ELF-1 (cell line): ENCODE measurements at regions not wholly inside any gene's neighbourhood (a gene's known extent, or its start where the extent isn't known, plus 50 kb on each side); places are given as distances from the start of the nearest gene placed in this dataset.
"Not testable (repeated sequence)": the region's sequence is repeated elsewhere in the genome, so short reads cannot be mapped to it uniquely, and the experiment has no call there.

Source experiments
- DNase-seq: peaks from one replicate; pipeline ENCODE4 v3.0.0-alpha.2; 2016; ENCODE audit warnings: low read depth, low spot score

GRCh38 chr10:118422241-118422640 lies 80.1 kb upstream of the FAM204A start:
- DNase-seq = no peak

GRCh38 chr10:118420049-118420448 lies 77.9 kb upstream of the FAM204A start:
- DNase-seq = not testable (repeated sequence)

DNA sequence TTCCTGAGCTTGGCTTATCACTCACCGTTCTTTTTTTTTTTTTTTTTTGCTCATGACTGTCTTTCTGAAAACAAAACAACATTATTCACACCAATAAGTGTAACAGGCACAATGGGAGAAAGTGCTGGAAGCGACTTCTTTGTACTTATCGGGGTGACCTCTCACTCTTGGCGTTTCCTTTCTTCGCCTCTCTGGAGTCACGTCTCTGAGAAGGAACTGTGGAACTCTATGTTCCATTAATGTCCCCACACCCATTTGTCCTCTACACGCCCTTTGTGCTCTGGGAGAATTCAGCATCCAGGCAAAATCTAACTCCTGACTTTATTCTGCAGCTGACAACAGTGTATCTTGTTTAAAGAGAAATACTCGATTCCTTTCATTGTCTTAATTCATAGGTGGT lies 70.8 kb upstream of the FAM204A start:
- DNase-seq = no peak

- no peak for DNase-seq
These were observed 70.1 kb upstream of the FAM204A start for GRCh38 chr10:118412132-118412760.

DNA sequence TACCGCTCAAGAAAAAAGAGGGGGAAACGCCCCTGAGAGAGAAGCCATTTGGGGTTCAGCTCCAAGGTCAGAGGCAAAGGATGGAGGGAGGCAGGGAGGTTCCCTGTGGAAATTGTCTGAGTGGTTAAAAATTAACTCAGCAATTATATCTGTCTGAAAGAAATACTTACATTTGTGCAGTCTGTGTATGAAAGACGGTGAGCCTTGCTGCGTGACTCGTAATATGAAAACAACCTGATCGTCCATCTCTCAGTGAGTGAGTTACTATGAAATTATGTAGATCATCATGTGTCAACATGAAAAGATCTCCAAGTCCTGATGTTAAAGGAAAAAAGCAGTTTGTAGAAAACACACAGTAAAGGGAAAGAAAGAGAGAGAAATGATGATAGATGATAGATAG lies 67.2 kb upstream of the FAM204A start:
- no peak for DNase-seq

- DNase-seq = no peak
These were observed 66.1 kb upstream of the FAM204A start for GRCh38 chr10:118408181-118408580.

DNA sequence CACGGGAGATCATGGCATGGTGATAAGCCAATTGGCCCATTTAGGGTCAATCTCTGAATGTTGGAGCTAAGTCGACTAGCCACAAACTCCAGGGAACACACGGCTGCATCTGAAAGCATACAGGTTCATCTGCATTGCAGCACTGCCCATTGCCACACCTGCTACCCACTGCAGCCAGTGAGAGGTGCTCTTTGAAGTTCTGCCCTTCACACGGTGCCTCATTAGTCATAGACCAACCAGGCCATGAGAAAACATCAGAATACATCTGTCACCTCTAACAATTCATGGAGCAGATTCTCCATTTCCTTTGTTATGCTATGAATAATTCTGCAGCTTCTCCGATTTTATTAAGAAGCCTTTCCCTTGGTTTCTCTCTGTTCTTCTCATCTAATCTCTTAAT lies 65.7 kb upstream of the FAM204A start:
- no peak for DNase-seq

DNA sequence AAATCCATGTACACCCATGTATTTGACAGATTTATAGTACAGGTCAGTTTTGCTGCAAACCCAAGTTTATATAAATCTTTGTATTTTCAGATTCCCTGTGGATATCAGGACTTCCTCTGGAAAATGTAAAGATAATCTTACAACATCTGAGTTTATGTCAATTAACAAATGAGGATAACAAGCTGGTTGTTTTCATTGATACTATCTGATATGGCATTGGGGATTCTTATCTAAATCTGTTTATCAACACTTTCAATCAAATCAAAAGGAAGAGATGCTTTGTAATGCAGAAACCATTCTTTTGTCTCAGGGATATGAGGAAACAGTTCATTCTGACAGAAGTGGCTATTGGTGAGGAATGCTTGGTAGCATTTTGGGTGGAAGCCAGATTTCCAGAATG lies 64.9 kb upstream of the FAM204A start:
- DNase-seq = no peak

- no peak for DNase-seq
These were observed 63.8 kb upstream of the FAM204A start for GRCh38 chr10:118405928-118406327.

GRCh38 chr10:118403967-118404366 lies 61.8 kb upstream of the FAM204A start:
- no peak for DNase-seq

- DNase-seq = no peak
These were observed 59.6 kb upstream of the FAM204A start for GRCh38 chr10:118401708-118402193.

- DNase-seq = no peak
These were observed 55.3 kb upstream of the FAM204A start for GRCh38 chr10:118397391-118397790.

DNA sequence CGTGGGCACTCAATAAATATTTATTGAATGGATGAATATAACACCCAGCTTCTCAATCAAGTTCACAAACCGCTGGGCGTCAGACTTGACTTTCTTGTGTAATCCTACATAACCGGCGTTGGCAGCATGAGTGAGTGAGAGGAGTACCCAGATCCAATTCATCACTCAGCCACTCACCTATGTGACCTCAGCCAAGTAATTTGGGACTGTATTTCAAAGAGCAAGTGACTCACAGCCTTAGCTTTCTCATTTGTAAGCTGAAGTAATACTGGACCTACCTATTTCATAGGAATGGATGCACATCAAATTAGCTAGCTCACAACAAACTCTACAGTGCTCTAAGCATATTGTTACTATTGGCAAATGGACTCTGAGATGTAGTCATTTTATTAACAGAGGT lies 53.8 kb upstream of the FAM204A start:
- DNase-seq = no peak

GRCh38 chr10:118394301-118395200 lies 52.4 kb upstream of the FAM204A start:
- DNase-seq = no peak

DNA sequence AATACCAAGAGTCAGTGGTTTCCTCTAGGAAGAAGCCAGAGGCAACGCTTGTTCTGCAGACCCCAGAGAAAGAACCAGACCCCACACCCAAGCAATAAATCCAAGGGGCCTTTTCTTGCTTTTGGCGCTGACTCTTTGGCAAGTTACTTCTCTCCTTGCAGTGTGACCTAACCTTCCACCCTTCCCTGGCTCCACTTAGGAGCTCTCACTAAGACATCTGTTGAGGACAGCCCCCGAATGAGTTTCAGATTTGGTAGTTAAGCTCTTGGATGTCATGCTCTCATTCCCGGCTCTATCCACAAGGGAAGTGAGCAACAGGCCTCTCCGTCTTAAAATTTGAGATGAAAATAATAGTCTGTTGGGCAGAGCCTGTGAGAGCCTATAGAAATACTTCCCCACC lies 50.6 kb upstream of the FAM204A start:
- DNase-seq = peak; percentile 40
